Endodermal cell (in vitro differentiated cells): ENCODE measurements at regions not wholly inside any gene's neighbourhood (a gene's known extent, or its start where the extent isn't known, plus 50 kb on each side); places are given as distances from the start of the nearest gene placed in this dataset.

Experiments
- DNase-seq: peaks from one replicate; pipeline ENCODE4 v3.0.0-alpha.2; 2017
- H3K27ac ChIP-seq: 2 replicates; pipeline ENCODE4 v1.5.1; 2013; ENCODE audit warnings: mild to moderate bottlenecking, low read depth, low read length, moderate library complexity
- H3K27me3 ChIP-seq: 2 replicates; pipeline ENCODE4 v1.6.1; 2013; ENCODE audit warnings: mild to moderate bottlenecking, low read length, moderate library complexity; ENCODE audit not compliant: insufficient read depth, control insufficient read depth, poor library complexity, severe bottlenecking
- H3K36me3 ChIP-seq: 2 replicates; pipeline ENCODE4 v1.7.0; 2013; ENCODE audit warnings: mild to moderate bottlenecking, low read length, moderate library complexity; ENCODE audit not compliant: control insufficient read depth, insufficient read depth
- H3K4me1 ChIP-seq: one replicate; pipeline ENCODE4 v1.7.0; 2013; ENCODE audit warnings: low read length; ENCODE audit not compliant: control insufficient read depth, insufficient read depth
- H3K4me3 ChIP-seq: 2 replicates; pipeline ENCODE4 v1.5.1; 2013; ENCODE audit warnings: mild to moderate bottlenecking, low read length, moderate library complexity
- H3K9ac ChIP-seq: 2 replicates; pipeline ENCODE4 v1.6.1; 2013; ENCODE audit warnings: mild to moderate bottlenecking, low read length, moderate library complexity; ENCODE audit not compliant: poor library complexity, severe bottlenecking; ENCODE audit errors: extremely low read depth
- H3K9me3 ChIP-seq: 2 replicates; pipeline ENCODE4 v1.6.1; 2013; ENCODE audit warnings: mild to moderate bottlenecking, low read length, moderate library complexity; ENCODE audit not compliant: control insufficient read depth
- H3K27ac Mint-ChIP-seq: 2 replicates; pipeline ENCODE4 v1.8.0; 2020; ENCODE audit warnings: mixed read lengths
- H3K27me3 Mint-ChIP-seq: 2 replicates; pipeline ENCODE4 v1.8.0; 2021; ENCODE audit warnings: mild to moderate bottlenecking, mixed read lengths; ENCODE audit not compliant: insufficient read depth
- H3K36me3 Mint-ChIP-seq: 2 replicates; pipeline ENCODE4 v1.8.0; 2020; ENCODE audit warnings: low read depth, mixed read lengths
- H3K4me1 Mint-ChIP-seq: 2 replicates; pipeline ENCODE4 v1.8.0; 2020; ENCODE audit warnings: mixed read lengths
- H3K4me3 Mint-ChIP-seq: 2 replicates; pipeline ENCODE4 v1.8.0; 2020; ENCODE audit warnings: mild to moderate bottlenecking, moderate library complexity, mixed read lengths
- H3K9me3 Mint-ChIP-seq: 2 replicates; pipeline ENCODE4 v1.8.0; 2020; ENCODE audit warnings: mild to moderate bottlenecking, mixed read lengths
- WGBS, 2 experiments: methylation state at CpG; one replicate each; pipeline versions ENCODE4 v1.1.5 to v1.1.7; 2013; ENCODE audit warnings: missing lambda C conversion rate in 2 of 2, mixed read lengths in 1 of 2; ENCODE audit not compliant: insufficient coverage in 1 of 2, insufficient read length in 1 of 2; 5-methylcytosine and 5-hydroxymethylcytosine counted together
- TF ChIP-seq, protein P1 (sequence below): fragments of 200-600 bp; sonication (generic); conservative IDR thresholded peaks from 2 replicates; pipeline ENCODE4 v1.5.0; 2021; ENCODE audit warnings: antibody characterized with exemption, mild to moderate bottlenecking

GRCh38 chr12:87152841-87153528 is 876.2 kb downstream of the C12orf50 start:
- no peak overlapping the region for H3K27ac Mint-ChIP-seq
- H3K9me3 Mint-ChIP-seq, result peaks cover 16% of the 10 kb centered on the region
- no peak for DNase-seq
- 83 to 91% methylated on average over 1 of the region's 1 CpG for WGBS, 2 experiments
- peaks cover 29% of the 10 kb centered on the region for H3K4me1 Mint-ChIP-seq
- peaks cover 12% of the 10 kb centered on the region for H3K4me1 ChIP-seq
- no peak overlapping the region for H3K4me3 ChIP-seq
- no peaks in the 10 kb centered on the region for H3K27me3 ChIP-seq
- H3K9me3 ChIP-seq, result peaks cover 10% of the 10 kb centered on the region
- TF ChIP-seq, protein P1, sequence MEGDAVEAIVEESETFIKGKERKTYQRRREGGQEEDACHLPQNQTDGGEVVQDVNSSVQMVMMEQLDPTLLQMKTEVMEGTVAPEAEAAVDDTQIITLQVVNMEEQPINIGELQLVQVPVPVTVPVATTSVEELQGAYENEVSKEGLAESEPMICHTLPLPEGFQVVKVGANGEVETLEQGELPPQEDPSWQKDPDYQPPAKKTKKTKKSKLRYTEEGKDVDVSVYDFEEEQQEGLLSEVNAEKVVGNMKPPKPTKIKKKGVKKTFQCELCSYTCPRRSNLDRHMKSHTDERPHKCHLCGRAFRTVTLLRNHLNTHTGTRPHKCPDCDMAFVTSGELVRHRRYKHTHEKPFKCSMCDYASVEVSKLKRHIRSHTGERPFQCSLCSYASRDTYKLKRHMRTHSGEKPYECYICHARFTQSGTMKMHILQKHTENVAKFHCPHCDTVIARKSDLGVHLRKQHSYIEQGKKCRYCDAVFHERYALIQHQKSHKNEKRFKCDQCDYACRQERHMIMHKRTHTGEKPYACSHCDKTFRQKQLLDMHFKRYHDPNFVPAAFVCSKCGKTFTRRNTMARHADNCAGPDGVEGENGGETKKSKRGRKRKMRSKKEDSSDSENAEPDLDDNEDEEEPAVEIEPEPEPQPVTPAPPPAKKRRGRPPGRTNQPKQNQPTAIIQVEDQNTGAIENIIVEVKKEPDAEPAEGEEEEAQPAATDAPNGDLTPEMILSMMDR, result no peak
- H3K36me3 ChIP-seq, result no peaks in the 10 kb centered on the region
- H3K9ac ChIP-seq, result no peak overlapping the region
- H3K27ac ChIP-seq, result no peak overlapping the region
- peaks cover 9% of the 10 kb centered on the region for H3K36me3 Mint-ChIP-seq
- no peaks in the 10 kb centered on the region for H3K27me3 Mint-ChIP-seq
- H3K4me3 Mint-ChIP-seq, result no peak overlapping the region

- TF ChIP-seq, protein P1, result no peak
- H3K27me3 Mint-ChIP-seq, result no peaks in the 10 kb centered on the region
- Histone ChIP-seq H3K4me1 (peaks cover 12% of the 10 kb centered on the region), H3K4me3 (peak overlapping the region; percentile 21), H3K9me3 (peaks cover 10% of the 10 kb centered on the region), H3K27me3 (no peaks in the 10 kb centered on the region), H3K9ac (no peak overlapping the region), H3K27ac (no peak overlapping the region), H3K36me3 (no peaks in the 10 kb centered on the region)
- no peak for DNase-seq
- H3K36me3 Mint-ChIP-seq, result peaks cover 9% of the 10 kb centered on the region
- peaks cover 29% of the 10 kb centered on the region for H3K4me1 Mint-ChIP-seq
- WGBS, 2 experiments, result 80 to 100% methylated on average over 2 of the region's 2 CpGs
- peak overlapping the region; percentile 91 for H3K27ac Mint-ChIP-seq
- peaks cover 16% of the 10 kb centered on the region for H3K9me3 Mint-ChIP-seq
- H3K4me3 Mint-ChIP-seq, result no peak overlapping the region
Measured at GRCh38 chr12:87152075-87152474, 877.1 kb downstream of the C12orf50 start.

GRCh38 chr12:87150969-87151662 is 878.1 kb downstream of the C12orf50 start:
- Mint-ChIP-seq H3K4me1 (peaks cover 29% of the 10 kb centered on the region), H3K36me3 (peaks cover 9% of the 10 kb centered on the region), H3K4me3 (no peak overlapping the region), H3K9me3 (peaks cover 19% of the 10 kb centered on the region), H3K27me3 (no peaks in the 10 kb centered on the region), H3K27ac (peak overlapping the region; percentile 91)
- DNase-seq, result peak; percentile 90
- Histone ChIP-seq H3K9ac (no peak overlapping the region), H3K27ac (no peak overlapping the region), H3K9me3 (peaks cover 10% of the 10 kb centered on the region), H3K4me3 (peak overlapping the region; percentile 32), H3K27me3 (no peaks in the 10 kb centered on the region), H3K36me3 (no peaks in the 10 kb centered on the region), H3K4me1 (peaks cover 12% of the 10 kb centered on the region)
- TF ChIP-seq, protein P1, result peak; percentile 45
- 43 to 76% methylated on average over 1 to 2 of the region's 2 CpGs for WGBS, 2 experiments
